ENCODE measurements at regions not wholly inside any gene's neighbourhood (a gene's known extent, or its start where the extent isn't known, plus 50 kb on each side); places are given as distances from the start of the nearest gene placed in this dataset.

DNA sequence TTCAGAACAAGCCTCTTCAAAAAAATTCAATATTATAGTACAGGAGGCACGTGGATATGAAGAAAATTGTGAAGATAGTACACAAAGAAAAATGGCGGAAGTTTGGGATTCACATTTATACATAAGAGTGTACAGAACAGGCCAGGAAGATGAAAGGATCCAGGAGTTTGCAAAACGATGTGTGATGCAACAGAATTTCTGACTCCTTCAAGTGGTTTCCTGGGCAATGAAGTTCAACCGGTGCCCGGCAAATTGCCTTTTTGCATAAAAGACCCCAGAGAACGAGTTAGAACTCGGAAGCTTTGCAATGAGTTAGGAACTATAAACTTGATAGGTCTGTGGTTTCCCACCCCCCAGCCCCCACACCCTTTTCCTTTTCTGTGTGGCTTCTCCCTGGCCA lies 189.1 kb downstream of the SALL1 start:
- TF ChIP-seq, protein P1, sequence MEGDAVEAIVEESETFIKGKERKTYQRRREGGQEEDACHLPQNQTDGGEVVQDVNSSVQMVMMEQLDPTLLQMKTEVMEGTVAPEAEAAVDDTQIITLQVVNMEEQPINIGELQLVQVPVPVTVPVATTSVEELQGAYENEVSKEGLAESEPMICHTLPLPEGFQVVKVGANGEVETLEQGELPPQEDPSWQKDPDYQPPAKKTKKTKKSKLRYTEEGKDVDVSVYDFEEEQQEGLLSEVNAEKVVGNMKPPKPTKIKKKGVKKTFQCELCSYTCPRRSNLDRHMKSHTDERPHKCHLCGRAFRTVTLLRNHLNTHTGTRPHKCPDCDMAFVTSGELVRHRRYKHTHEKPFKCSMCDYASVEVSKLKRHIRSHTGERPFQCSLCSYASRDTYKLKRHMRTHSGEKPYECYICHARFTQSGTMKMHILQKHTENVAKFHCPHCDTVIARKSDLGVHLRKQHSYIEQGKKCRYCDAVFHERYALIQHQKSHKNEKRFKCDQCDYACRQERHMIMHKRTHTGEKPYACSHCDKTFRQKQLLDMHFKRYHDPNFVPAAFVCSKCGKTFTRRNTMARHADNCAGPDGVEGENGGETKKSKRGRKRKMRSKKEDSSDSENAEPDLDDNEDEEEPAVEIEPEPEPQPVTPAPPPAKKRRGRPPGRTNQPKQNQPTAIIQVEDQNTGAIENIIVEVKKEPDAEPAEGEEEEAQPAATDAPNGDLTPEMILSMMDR (IDR thresholded peaks at IDR 0.05; ENCODE audit: low read depth, low read length) = no peak
- TF ChIP-seq EZH2phosphoT487 (IDR thresholded peaks at IDR 0.05; ENCODE audit: low read depth) = no peak
- Histone ChIP-seq H2AFZ (ENCODE audit: low read depth, low read length) (no peak overlapping the region), H3K4me1 (ENCODE audit: low read length) (peaks cover 9% of the 10 kb centered on the region), H3K79me2 (ENCODE audit: low read length) (no peaks in the 10 kb centered on the region), H3K9me3 (ENCODE audit: insufficient read depth, low read length) (no peaks in the 10 kb centered on the region), H3K4me2 (ENCODE audit: low read length) (no peak overlapping the region), H3K27ac (ENCODE audit: low read length) (no peak overlapping the region), H3K4me3 (ENCODE audit: low read length) (no peak overlapping the region), H3K27me3 (ENCODE audit: low read depth, low read length) (peaks cover 79% of the 10 kb centered on the region), H3K9ac (ENCODE audit: low read length) (no peak overlapping the region), H4K20me1 (ENCODE audit: insufficient read depth, low read length) (0 out of 2 replicates have a peak, but pooled peaks cover 3% of the 10 kb centered on the region), H3K36me3 (replicated peaks; ENCODE audit: low read depth, low read length) (no peaks in the 10 kb centered on the region)

DNA sequence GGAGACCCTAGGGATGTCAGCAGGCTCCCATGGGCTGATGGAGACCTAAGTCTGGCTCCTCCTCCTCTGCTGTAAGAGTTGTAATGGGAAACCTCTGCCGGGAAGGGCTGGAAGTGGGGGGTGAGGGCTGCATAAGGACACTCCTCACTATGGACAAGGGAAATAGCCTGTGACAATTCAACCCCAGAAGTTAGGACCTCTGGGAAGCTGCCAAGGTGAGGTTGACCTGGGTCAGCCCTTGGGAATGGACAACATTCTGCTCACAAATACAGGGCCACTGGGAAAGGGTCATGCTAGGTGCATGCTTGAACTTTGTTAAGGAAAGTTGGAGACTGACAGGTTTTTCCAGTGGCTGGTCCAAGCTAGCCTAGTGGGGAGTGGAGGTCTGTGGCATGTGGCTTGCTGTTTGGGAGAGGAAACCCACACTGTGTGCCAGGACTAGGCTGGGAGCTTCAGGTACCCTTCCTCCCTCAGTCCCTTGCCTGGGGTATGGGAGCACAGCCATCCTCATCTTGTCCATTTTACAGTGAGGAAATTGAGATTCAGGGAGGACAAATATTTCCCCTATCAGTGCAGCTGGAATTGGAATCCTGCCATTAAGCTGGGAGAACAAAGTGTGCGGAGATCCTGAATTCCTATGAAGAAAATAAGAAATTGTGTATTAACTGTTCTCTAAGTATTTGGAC lies 190.4 kb downstream of the SALL1 start:
- Histone ChIP-seq H3K27ac (ENCODE audit: low read length) (no peak overlapping the region), H2AFZ (ENCODE audit: low read depth, low read length) (no peak overlapping the region), H3K9ac (ENCODE audit: low read length) (no peak overlapping the region), H3K9me3 (ENCODE audit: insufficient read depth, low read length) (no peaks in the 10 kb centered on the region), H3K27me3 (ENCODE audit: low read depth, low read length) (peaks cover 70% of the 10 kb centered on the region), H4K20me1 (ENCODE audit: insufficient read depth, low read length) (0 out of 2 replicates have a peak, but pooled peaks cover 3% of the 10 kb centered on the region), H3K36me3 (replicated peaks; ENCODE audit: low read depth, low read length) (no peaks in the 10 kb centered on the region), H3K4me2 (ENCODE audit: low read length) (no peak overlapping the region), H3K4me3 (ENCODE audit: low read length) (no peak overlapping the region), H3K79me2 (ENCODE audit: low read length) (no peaks in the 10 kb centered on the region), H3K4me1 (ENCODE audit: low read length) (peaks cover 9% of the 10 kb centered on the region)
- TF ChIP-seq, protein P1 (IDR thresholded peaks at IDR 0.05; ENCODE audit: low read depth, low read length) = no peak
- no peak for TF ChIP-seq EZH2phosphoT487 (IDR thresholded peaks at IDR 0.05; ENCODE audit: low read depth)

DNA sequence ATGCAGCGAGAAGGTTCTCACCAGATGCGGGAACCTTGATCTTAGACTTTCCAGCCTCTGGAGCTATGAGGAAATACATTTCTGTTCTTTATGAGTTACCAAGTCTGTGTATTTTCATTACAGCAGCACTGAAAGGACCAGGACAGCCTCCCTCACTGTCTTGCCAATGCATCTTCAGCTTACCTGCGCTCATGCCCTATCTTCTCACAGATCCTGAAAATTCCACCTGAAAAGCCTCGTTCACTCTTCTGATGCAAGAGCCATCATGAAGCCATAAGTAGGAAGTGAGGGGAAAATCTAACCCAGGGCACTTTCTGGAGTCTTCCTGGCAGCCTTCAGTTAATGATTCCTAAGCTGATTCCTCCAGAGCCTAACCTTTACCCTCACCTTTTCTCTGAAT lies 194.0 kb downstream of the SALL1 start:
- Histone ChIP-seq H3K4me2 (ENCODE audit: low read length) (no peak overlapping the region), H3K79me2 (ENCODE audit: low read length) (no peaks in the 10 kb centered on the region), H3K4me1 (ENCODE audit: low read length) (peaks cover 16% of the 10 kb centered on the region), H3K9ac (ENCODE audit: low read length) (no peak overlapping the region), H2AFZ (ENCODE audit: low read depth, low read length) (no peak overlapping the region), H3K36me3 (replicated peaks; ENCODE audit: low read depth, low read length) (no peaks in the 10 kb centered on the region), H3K27me3 (ENCODE audit: low read depth, low read length) (peaks cover 64% of the 10 kb centered on the region), H3K4me3 (ENCODE audit: low read length) (no peak overlapping the region), H4K20me1 (ENCODE audit: insufficient read depth, low read length) (0 out of 2 replicates have a peak, but pooled peaks cover 3% of the 10 kb centered on the region), H3K9me3 (ENCODE audit: insufficient read depth, low read length) (no peaks in the 10 kb centered on the region), H3K27ac (ENCODE audit: low read length) (no peak overlapping the region)
- TF ChIP-seq, protein P1 (IDR thresholded peaks at IDR 0.05; ENCODE audit: low read depth, low read length) = no peak
- no peak for TF ChIP-seq EZH2phosphoT487 (IDR thresholded peaks at IDR 0.05; ENCODE audit: low read depth)

DNA sequence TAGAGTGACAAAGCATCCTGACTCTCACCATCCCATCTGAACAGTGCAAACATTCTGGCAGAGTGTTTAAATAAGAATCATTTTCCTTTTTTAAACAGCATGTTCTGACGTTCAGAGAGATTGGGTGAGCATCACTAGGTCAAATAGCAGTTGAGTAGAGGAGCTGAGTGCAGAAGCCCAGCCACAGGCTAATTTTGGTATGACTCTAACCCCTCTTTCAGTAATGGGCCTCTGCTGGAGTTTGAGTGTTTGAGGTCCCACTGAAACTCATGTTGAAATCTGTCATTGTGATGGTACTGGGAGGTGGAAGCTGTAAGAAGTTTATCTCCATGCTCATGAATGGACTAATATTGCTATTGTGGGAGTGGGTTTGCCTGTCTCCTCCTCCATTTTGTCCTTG lies 194.4 kb downstream of the SALL1 start:
- Histone ChIP-seq H3K27ac (ENCODE audit: low read length) (no peak overlapping the region), H3K79me2 (ENCODE audit: low read length) (no peaks in the 10 kb centered on the region), H2AFZ (ENCODE audit: low read depth, low read length) (no peak overlapping the region), H3K9ac (ENCODE audit: low read length) (no peak overlapping the region), H3K36me3 (replicated peaks; ENCODE audit: low read depth, low read length) (no peaks in the 10 kb centered on the region), H3K27me3 (ENCODE audit: low read depth, low read length) (peaks cover 60% of the 10 kb centered on the region), H3K4me1 (ENCODE audit: low read length) (peaks cover 15% of the 10 kb centered on the region), H3K4me3 (ENCODE audit: low read length) (no peak overlapping the region), H4K20me1 (ENCODE audit: insufficient read depth, low read length) (0 out of 2 replicates have a peak, but pooled peaks cover 2% of the 10 kb centered on the region), H3K9me3 (ENCODE audit: insufficient read depth, low read length) (no peaks in the 10 kb centered on the region), H3K4me2 (ENCODE audit: low read length) (no peak overlapping the region)
- TF ChIP-seq, protein P1 (IDR thresholded peaks at IDR 0.05; ENCODE audit: low read depth, low read length) = no peak
- TF ChIP-seq EZH2phosphoT487 (IDR thresholded peaks at IDR 0.05; ENCODE audit: low read depth) = no peak
